T-helper 2 cell treated with Interferon-gamma antibody and Interleukin-4, amounts not matched to agents 5 μg/mL and 100 μg/mL, for 36 hours (primary cell): ENCODE measurements at regions not wholly inside any gene's neighbourhood (a gene's known extent, or its start where the extent isn't known, plus 50 kb on each side); places are given as distances from the start of the nearest gene placed in this dataset.

ENCODE experiments used
- DNase-seq: peaks from one replicate; pipeline ENCODE4 v3.0.0; 2021; ENCODE audit warnings: low spot score
- H3K27ac Mint-ChIP-seq: one replicate; pipeline ENCODE4 v1.8.0; 2021; ENCODE audit warnings: mild to moderate bottlenecking, mixed read lengths
- H3K27me3 Mint-ChIP-seq: one replicate; pipeline ENCODE4 v1.8.0; 2021; ENCODE audit warnings: low read depth, mixed read lengths
- H3K36me3 Mint-ChIP-seq: one replicate; pipeline ENCODE4 v1.8.0; 2021; ENCODE audit warnings: low read depth, mixed read lengths
- H3K4me1 Mint-ChIP-seq: one replicate; pipeline ENCODE4 v1.8.0; 2021; ENCODE audit warnings: low read depth, mixed read lengths
- H3K4me3 Mint-ChIP-seq: one replicate; pipeline ENCODE4 v1.8.0; 2022; ENCODE audit warnings: mild to moderate bottlenecking, moderate library complexity, mixed read lengths
- H3K9me3 Mint-ChIP-seq: one replicate; pipeline ENCODE4 v1.8.0; 2021; ENCODE audit warnings: mixed read lengths

- Mint-ChIP-seq H3K4me3 (no peak overlapping the region), H3K4me1 (no peaks in the 10 kb centered on the region), H3K9me3 (peaks cover 23% of the 10 kb centered on the region), H3K27ac (no peak overlapping the region), H3K36me3 (no peaks in the 10 kb centered on the region), H3K27me3 (no peaks in the 10 kb centered on the region)
- no peak for DNase-seq
Measured at GRCh38 chr7:19455623-19456022, 253.2 kb downstream of the POLR1F start.

GRCh38 chr7:19448091-19448490, 260.7 kb downstream of the POLR1F start:
- no peak for DNase-seq
- Mint-ChIP-seq H3K4me1 (no peaks in the 10 kb centered on the region), H3K36me3 (no peaks in the 10 kb centered on the region), H3K4me3 (no peak overlapping the region), H3K27ac (no peak overlapping the region), H3K27me3 (no peaks in the 10 kb centered on the region), H3K9me3 (peaks cover 5% of the 10 kb centered on the region)

GRCh38 chr7:19442016-19442785, 266.6 kb downstream of the POLR1F start:
- no peaks in the 10 kb centered on the region for H3K9me3 Mint-ChIP-seq

GRCh38 chr7:19439517-19439916, 269.3 kb downstream of the POLR1F start:
- Mint-ChIP-seq H3K36me3 (no peaks in the 10 kb centered on the region), H3K27ac (no peak overlapping the region), H3K4me1 (no peaks in the 10 kb centered on the region), H3K9me3 (no peaks in the 10 kb centered on the region), H3K4me3 (no peak overlapping the region), H3K27me3 (no peaks in the 10 kb centered on the region)
- DNase-seq, result no peak

More at GRCh38 chr7:19442016-19442785, 266.6 kb downstream of the POLR1F start:
- no peak for DNase-seq
- Mint-ChIP-seq H3K4me3 (no peak overlapping the region), H3K36me3 (no peaks in the 10 kb centered on the region), H3K27ac (no peak overlapping the region), H3K27me3 (no peaks in the 10 kb centered on the region), H3K4me1 (no peaks in the 10 kb centered on the region)

GRCh38 chr7:19437446-19437845, 271.4 kb downstream of the POLR1F start:
- Mint-ChIP-seq H3K4me3 (no peak overlapping the region), H3K27me3 (no peaks in the 10 kb centered on the region), H3K4me1 (no peaks in the 10 kb centered on the region), H3K27ac (no peak overlapping the region), H3K9me3 (no peaks in the 10 kb centered on the region), H3K36me3 (no peaks in the 10 kb centered on the region)
- no peak for DNase-seq

- Mint-ChIP-seq H3K36me3 (no peaks in the 10 kb centered on the region), H3K4me1 (no peaks in the 10 kb centered on the region), H3K27me3 (no peaks in the 10 kb centered on the region), H3K4me3 (no peak overlapping the region), H3K9me3 (peaks cover 3% of the 10 kb centered on the region), H3K27ac (no peak overlapping the region)
- no peak for DNase-seq
Measured at GRCh38 chr7:19427944-19428343, 280.9 kb downstream of the POLR1F start.

GRCh38 chr7:19421861-19422260, 276.6 kb upstream of the FERD3L start:
- no peak overlapping the region for H3K4me3 Mint-ChIP-seq
- no peaks in the 10 kb centered on the region for H3K36me3 Mint-ChIP-seq
- no peak overlapping the region for H3K27ac Mint-ChIP-seq
- no peaks in the 10 kb centered on the region for H3K27me3 Mint-ChIP-seq
- H3K9me3 Mint-ChIP-seq, result peaks cover 17% of the 10 kb centered on the region
- peaks cover 5% of the 10 kb centered on the region for H3K4me1 Mint-ChIP-seq
- no peak for DNase-seq

- Mint-ChIP-seq H3K27me3 (no peaks in the 10 kb centered on the region), H3K4me1 (peaks cover 5% of the 10 kb centered on the region), H3K36me3 (no peaks in the 10 kb centered on the region), H3K9me3 (peaks cover 11% of the 10 kb centered on the region), H3K4me3 (no peak overlapping the region), H3K27ac (no peak overlapping the region)
- DNase-seq, result no peak
Measured at GRCh38 chr7:19417231-19417630, 272.0 kb upstream of the FERD3L start.

GRCh38 chr7:19415123-19415522, 269.9 kb upstream of the FERD3L start:
- H3K27ac Mint-ChIP-seq, result no peak overlapping the region
- peaks cover 11% of the 10 kb centered on the region for H3K9me3 Mint-ChIP-seq
- H3K27me3 Mint-ChIP-seq, result no peaks in the 10 kb centered on the region
- no peaks in the 10 kb centered on the region for H3K36me3 Mint-ChIP-seq
- no peaks in the 10 kb centered on the region for H3K4me1 Mint-ChIP-seq
- no peak for DNase-seq
- no peak overlapping the region for H3K4me3 Mint-ChIP-seq

GRCh38 chr7:19413443-19413965, 268.3 kb upstream of the FERD3L start:
- Mint-ChIP-seq H3K27ac (no peak overlapping the region), H3K4me1 (no peaks in the 10 kb centered on the region), H3K27me3 (no peaks in the 10 kb centered on the region), H3K4me3 (no peak overlapping the region), H3K36me3 (no peaks in the 10 kb centered on the region), H3K9me3 (peaks cover under 1% of the 10 kb centered on the region)
- no peak for DNase-seq

- no peak overlapping the region for H3K27ac Mint-ChIP-seq
- H3K4me3 Mint-ChIP-seq, result no peak overlapping the region
- peaks cover 2% of the 10 kb centered on the region for H3K4me1 Mint-ChIP-seq
- H3K9me3 Mint-ChIP-seq, result no peaks in the 10 kb centered on the region
- H3K27me3 Mint-ChIP-seq, result no peaks in the 10 kb centered on the region
- no peak for DNase-seq
- H3K36me3 Mint-ChIP-seq, result no peaks in the 10 kb centered on the region
Measured at GRCh38 chr7:19410691-19411090, 265.5 kb upstream of the FERD3L start.

GRCh38 chr7:19410106-19410505, 264.9 kb upstream of the FERD3L start:
- Mint-ChIP-seq H3K36me3 (no peaks in the 10 kb centered on the region), H3K9me3 (no peaks in the 10 kb centered on the region), H3K27ac (no peak overlapping the region), H3K4me3 (no peak overlapping the region), H3K4me1 (peaks cover 5% of the 10 kb centered on the region), H3K27me3 (no peaks in the 10 kb centered on the region)
- no peak for DNase-seq

- H3K27me3 Mint-ChIP-seq, result no peaks in the 10 kb centered on the region
- H3K36me3 Mint-ChIP-seq, result no peaks in the 10 kb centered on the region
- H3K9me3 Mint-ChIP-seq, result no peaks in the 10 kb centered on the region
- no peak overlapping the region for H3K4me3 Mint-ChIP-seq
- no peak for DNase-seq
- peaks cover 7% of the 10 kb centered on the region for H3K4me1 Mint-ChIP-seq
- no peak overlapping the region for H3K27ac Mint-ChIP-seq
Measured at GRCh38 chr7:19408706-19409220, 263.5 kb upstream of the FERD3L start.

GRCh38 chr7:19407270-19407669, 262.0 kb upstream of the FERD3L start:
- H3K4me3 Mint-ChIP-seq, result no peak overlapping the region
- H3K27ac Mint-ChIP-seq, result no peak overlapping the region
- no peaks in the 10 kb centered on the region for H3K36me3 Mint-ChIP-seq
- no peaks in the 10 kb centered on the region for H3K27me3 Mint-ChIP-seq
- no peak for DNase-seq
- no peaks in the 10 kb centered on the region for H3K9me3 Mint-ChIP-seq
- H3K4me1 Mint-ChIP-seq, result peaks cover 7% of the 10 kb centered on the region
